HCT116 (cell line): ENCODE measurements at regions not wholly inside any gene's neighbourhood (a gene's known extent, or its start where the extent isn't known, plus 50 kb on each side); places are given as distances from the start of the nearest gene placed in this dataset.

Experiments
- ATAC-seq: fragments of 200-7000 bp; cut with Tn5 transposase; 2 replicates; pipeline ENCODE4 v1.9.1; 2020; ENCODE audit warnings: mild to moderate bottlenecking, moderate library complexity
- BruUV-seq: library from RNA; stranded (reverse); fragments of 400-500 nt; replicated peaks from 2 replicates; lab custom pipeline; 2021; lab: Mats Ljungman, UMichigan
- CTCF ChIA-PET: fragments of 300-600 bp; sonication (Branson Sonifier 250); formaldehyde crosslinking; loops from one replicate; lab custom pipeline; 2021; ENCODE audit warnings: antibody characterized with exemption; lab: Charles Lee
- POLR2A ChIA-PET: fragments of 300-600, 350-600 bp; sonication (Branson Sonifier 250); formaldehyde crosslinking; loops from one replicate; lab custom pipeline; 2021; ENCODE audit warnings: antibody characterized with exemption; lab: Charles Lee
- RAD21 ChIA-PET, 2 experiments: fragments of 300-600 bp; sonication (Branson Sonifier 250); formaldehyde crosslinking; loops; one replicate each; lab custom pipeline; 2023; ENCODE audit warnings: low total read pairs in 2 of 2; ENCODE audit not compliant: uncharacterized antibody in 2 of 2, unreplicated experiment in 2 of 2, low non-redundant PET in 1 of 2; lab: Charles Lee
- DNase-seq: peaks from one replicate; pipeline ENCODE4 v3.0.0-alpha.2; 2010; ENCODE audit warnings: low read depth, low spot score
- H2AFZ ChIP-seq: fragments of 200-600 bp; shearing (Covaris generic), sonication (generic); 2 replicates; pipeline ENCODE4 v1.6.1; 2017; ENCODE audit warnings: low read depth, mixed run types, mixed read lengths, antibody characterized with exemption, low read length; ENCODE audit not compliant: poor library complexity, severe bottlenecking
- H3K27ac ChIP-seq: 2 replicates; pipeline ENCODE4 v1.5.1; 2012; ENCODE audit warnings: low read depth, low read length
- H3K27me3 ChIP-seq: fragments of 200-600 bp; sonication (generic); 2 replicates; pipeline ENCODE4 v1.6.1; 2016; ENCODE audit warnings: mixed run types, low read length, mixed read lengths; ENCODE audit not compliant: insufficient read depth
- H3K36me3 ChIP-seq, 2 experiments: fragments of 200-500 bp in 1 of 2; fragments of 200-600 bp in 1 of 2; sonication (Bioruptor generic) in 1 of 2; sonication (generic) in 1 of 2; 2 replicates each; pipeline versions ENCODE4 v1.5.1 to v1.6.1; 2014 to 2016; ENCODE audit warnings: low read length in 2 of 2, inconsistent platforms in 1 of 2, mixed read lengths in 1 of 2, mixed run types in 1 of 2; ENCODE audit not compliant: insufficient read depth in 2 of 2, control insufficient read depth in 1 of 2
- H3K4me1 ChIP-seq, 2 experiments: fragments of 200-600 bp in 1 of 2; sonication (generic) in 1 of 2; 2 replicates each; pipeline versions ENCODE4 v1.5.1 to v1.6.1; 2012 to 2017; ENCODE audit warnings: low read length in 2 of 2, inconsistent platforms in 1 of 2, mild to moderate bottlenecking in 1 of 2, mixed read lengths in 1 of 2, mixed run types in 1 of 2, moderate library complexity in 1 of 2; ENCODE audit not compliant: insufficient read depth in 2 of 2, control insufficient read depth in 1 of 2
- H3K4me2 ChIP-seq: fragments of 200-600 bp; sonication (generic); 2 replicates; pipeline ENCODE4 v1.6.1; 2017; ENCODE audit warnings: mixed run types, low read length, mixed read lengths
- H3K4me3 ChIP-seq, 2 experiments: fragments of 200-600 bp in 1 of 2; sonication (generic) in 1 of 2; replicated peaks in 1 of 2; 2 replicates each; pipeline ENCODE4 v1.5.1; 2011 to 2016; ENCODE audit warnings: low read length in 2 of 2, control low read depth in 1 of 2, low read depth in 1 of 2, mild to moderate bottlenecking in 1 of 2, mixed read lengths in 1 of 2, mixed run types in 1 of 2
- H3K79me2 ChIP-seq: fragments of 200-600 bp; sonication (generic); 2 replicates; pipeline ENCODE4 v1.6.1; 2017; ENCODE audit warnings: mild to moderate bottlenecking, mixed run types, low read length, moderate library complexity, mixed read lengths; ENCODE audit not compliant: insufficient read depth
- H3K9ac ChIP-seq: fragments of 200-600 bp; sonication (generic); 2 replicates; pipeline ENCODE4 v1.6.1; 2016; ENCODE audit warnings: low read length, mixed read lengths
- H3K9me2 ChIP-seq: fragments of 200-600 bp; sonication (generic), shearing (Covaris generic); 2 replicates; pipeline ENCODE4 v1.6.1; 2017; ENCODE audit warnings: mixed run types, mild to moderate bottlenecking, moderate library complexity; ENCODE audit not compliant: insufficient read depth
- H3K9me3 ChIP-seq, 2 experiments: fragments of 200-500 bp in 1 of 2; fragments of 200-600 bp in 1 of 2; sonication (Bioruptor generic) in 1 of 2; sonication (generic) in 1 of 2; 2 replicates each; pipeline ENCODE4 v1.6.1; 2014 to 2017; ENCODE audit warnings: low read length in 2 of 2, mixed read lengths in 2 of 2, inconsistent platforms in 1 of 2, low read depth in 1 of 2, mild to moderate bottlenecking in 1 of 2, mixed run types in 1 of 2, moderate library complexity in 1 of 2; ENCODE audit not compliant: control insufficient read depth in 1 of 2, insufficient read depth in 1 of 2
- H4K20me1 ChIP-seq: fragments of 200-600 bp; sonication (generic), shearing (Covaris generic); 2 replicates; pipeline ENCODE4 v1.6.1; 2017; ENCODE audit warnings: mixed run types, mild to moderate bottlenecking, moderate library complexity; ENCODE audit not compliant: insufficient read depth
- CEBPB ChIP-seq: IDR thresholded peaks from 2 replicates; pipeline ENCODE4 v1.6.1; 2012; ENCODE audit warnings: low read depth
- EGR1 ChIP-seq: IDR thresholded peaks from 2 replicates; pipeline ENCODE4 v1.6.1; 2012; ENCODE audit warnings: low read depth
- FOSL1 ChIP-seq: IDR thresholded peaks from 2 replicates; pipeline ENCODE4 v1.6.1; 2012; ENCODE audit warnings: low read depth
- JUND ChIP-seq: IDR thresholded peaks from 2 replicates; pipeline ENCODE4 v1.6.1; 2012
- POLR2A ChIP-seq: IDR thresholded peaks from 2 replicates; pipeline ENCODE4 v1.7.0; 2011; ENCODE audit warnings: borderline replicate concordance; ENCODE audit not compliant: insufficient read depth, insufficient read length; ENCODE audit errors: extremely low read depth
- POLR2AphosphoS5 ChIP-seq: IDR thresholded peaks from 2 replicates; pipeline ENCODE4 v1.6.1; 2011; ENCODE audit warnings: mild to moderate bottlenecking, low read depth, low read length, moderate library complexity
- RAD21 ChIP-seq: IDR thresholded peaks from 2 replicates; pipeline ENCODE4 v1.6.1; 2012; ENCODE audit warnings: low read depth, mild to moderate bottlenecking
- SIN3A ChIP-seq: IDR thresholded peaks from 2 replicates; pipeline ENCODE4 v1.6.1; 2012; ENCODE audit warnings: low read depth
- SRF ChIP-seq: IDR thresholded peaks from 2 replicates; pipeline ENCODE4 v1.6.1; 2012; ENCODE audit warnings: low read depth
- ZFX ChIP-seq: fragments of 450-650 bp; IDR thresholded peaks from 2 replicates; pipeline ENCODE4 v1.6.1; 2017
- intact Hi-C: fragments of 100-400 bp; cut with micrococcal nuclease; formaldehyde crosslinking; loops from 2 replicates; pipeline ENCODE4 v1.10.0; 2022
- TF ChIP-seq, protein P1 (sequence below): IDR thresholded peaks from 2 replicates; pipeline ENCODE4 v1.6.1; 2011; ENCODE audit warnings: mild to moderate bottlenecking, low read length, moderate library complexity; ENCODE audit not compliant: insufficient replicate concordance; ENCODE audit errors: extremely low read depth
- TF ChIP-seq, protein P2 (sequence below): IDR thresholded peaks from 2 replicates; pipeline ENCODE4 v1.6.1; 2012
- TF ChIP-seq, protein P3 (sequence below), 3 experiments: fragments of 200-600 bp in 1 of 3; sonication (generic) in 1 of 3; IDR thresholded peaks in 2 of 3; conservative IDR thresholded peaks in 1 of 3; 2 replicates each; pipeline ENCODE4 v1.5.1; 2012 to 2017; ENCODE audit warnings: low read depth in 2 of 3, low read length in 2 of 3, antibody characterized with exemption in 1 of 3, borderline replicate concordance in 1 of 3, control low read depth in 1 of 3, mild to moderate bottlenecking in 1 of 3, mixed read lengths in 1 of 3, mixed run types in 1 of 3, moderate library complexity in 1 of 3; ENCODE audit not compliant: insufficient read depth in 1 of 3

DNA sequence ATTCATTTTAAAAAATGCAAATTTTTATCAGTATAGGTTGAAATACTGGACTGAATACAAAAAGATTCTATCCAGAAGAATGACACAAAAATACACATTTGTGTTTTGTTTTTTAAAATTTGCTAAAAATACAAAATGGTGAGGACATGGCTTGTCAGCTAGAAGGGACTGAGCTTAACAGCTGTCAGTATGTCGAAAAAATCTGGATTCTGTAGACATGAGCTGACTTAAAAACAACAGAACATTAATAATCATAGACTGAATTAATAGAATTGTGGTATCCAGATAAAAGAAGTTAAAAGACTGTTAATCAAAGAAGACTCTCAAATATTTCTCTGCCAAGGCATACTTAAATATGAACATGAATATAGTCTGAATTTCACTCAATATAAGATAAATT, 244.9 kb upstream of the CBLB start:
- ChIA-PET POLR2A (no interaction called here), CTCF (no interaction called here)

More for the DNA sequence above, 244.9 kb upstream of the CBLB start:
- TF ChIP-seq, protein P1, sequence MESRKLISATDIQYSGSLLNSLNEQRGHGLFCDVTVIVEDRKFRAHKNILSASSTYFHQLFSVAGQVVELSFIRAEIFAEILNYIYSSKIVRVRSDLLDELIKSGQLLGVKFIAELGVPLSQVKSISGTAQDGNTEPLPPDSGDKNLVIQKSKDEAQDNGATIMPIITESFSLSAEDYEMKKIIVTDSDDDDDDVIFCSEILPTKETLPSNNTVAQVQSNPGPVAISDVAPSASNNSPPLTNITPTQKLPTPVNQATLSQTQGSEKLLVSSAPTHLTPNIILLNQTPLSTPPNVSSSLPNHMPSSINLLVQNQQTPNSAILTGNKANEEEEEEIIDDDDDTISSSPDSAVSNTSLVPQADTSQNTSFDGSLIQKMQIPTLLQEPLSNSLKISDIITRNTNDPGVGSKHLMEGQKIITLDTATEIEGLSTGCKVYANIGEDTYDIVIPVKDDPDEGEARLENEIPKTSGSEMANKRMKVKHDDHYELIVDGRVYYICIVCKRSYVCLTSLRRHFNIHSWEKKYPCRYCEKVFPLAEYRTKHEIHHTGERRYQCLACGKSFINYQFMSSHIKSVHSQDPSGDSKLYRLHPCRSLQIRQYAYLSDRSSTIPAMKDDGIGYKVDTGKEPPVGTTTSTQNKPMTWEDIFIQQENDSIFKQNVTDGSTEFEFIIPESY, result no peak
- TF ChIP-seq POLR2AphosphoS5, result no peak
- no peak for TF ChIP-seq JUND
- TF ChIP-seq RAD21, result no peak
- no peak for TF ChIP-seq POLR2A
- TF ChIP-seq FOSL1, result no peak
- TF ChIP-seq CEBPB, result no peak
- TF ChIP-seq, protein P2, sequence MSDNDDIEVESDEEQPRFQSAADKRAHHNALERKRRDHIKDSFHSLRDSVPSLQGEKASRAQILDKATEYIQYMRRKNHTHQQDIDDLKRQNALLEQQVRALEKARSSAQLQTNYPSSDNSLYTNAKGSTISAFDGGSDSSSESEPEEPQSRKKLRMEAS, result no peak
- no peak for TF ChIP-seq ZFX
- no peak for TF ChIP-seq SIN3A
- no peak for TF ChIP-seq EGR1
- TF ChIP-seq, protein P3, sequence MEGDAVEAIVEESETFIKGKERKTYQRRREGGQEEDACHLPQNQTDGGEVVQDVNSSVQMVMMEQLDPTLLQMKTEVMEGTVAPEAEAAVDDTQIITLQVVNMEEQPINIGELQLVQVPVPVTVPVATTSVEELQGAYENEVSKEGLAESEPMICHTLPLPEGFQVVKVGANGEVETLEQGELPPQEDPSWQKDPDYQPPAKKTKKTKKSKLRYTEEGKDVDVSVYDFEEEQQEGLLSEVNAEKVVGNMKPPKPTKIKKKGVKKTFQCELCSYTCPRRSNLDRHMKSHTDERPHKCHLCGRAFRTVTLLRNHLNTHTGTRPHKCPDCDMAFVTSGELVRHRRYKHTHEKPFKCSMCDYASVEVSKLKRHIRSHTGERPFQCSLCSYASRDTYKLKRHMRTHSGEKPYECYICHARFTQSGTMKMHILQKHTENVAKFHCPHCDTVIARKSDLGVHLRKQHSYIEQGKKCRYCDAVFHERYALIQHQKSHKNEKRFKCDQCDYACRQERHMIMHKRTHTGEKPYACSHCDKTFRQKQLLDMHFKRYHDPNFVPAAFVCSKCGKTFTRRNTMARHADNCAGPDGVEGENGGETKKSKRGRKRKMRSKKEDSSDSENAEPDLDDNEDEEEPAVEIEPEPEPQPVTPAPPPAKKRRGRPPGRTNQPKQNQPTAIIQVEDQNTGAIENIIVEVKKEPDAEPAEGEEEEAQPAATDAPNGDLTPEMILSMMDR (IDR thresholded peaks at IDR 0.05 in 2 of 3, conservative IDR thresholded peaks at IDR 0.05 in 1 of 3; ENCODE audit: borderline replicate concordance in 1 of 3, insufficient read depth in 1 of 3, low read depth in 2 of 3, low read length in 2 of 3), result no peak
- TF ChIP-seq SRF, result no peak
- TF ChIP-seq, all 23 proteins: peak for 0
- intact Hi-C loops, result no loop called here
- no peaks in the 10 kb centered on the region for H3K79me2 ChIP-seq
- no peaks in the 10 kb centered on the region for H3K9me3 ChIP-seq
- no peak overlapping the region for H3K4me2 ChIP-seq
- RAD21 ChIA-PET, result no interaction called here
- H3K27ac ChIP-seq, result no peak overlapping the region
- BruUV-seq, result no TSS peak
- H3K4me1 ChIP-seq, result peaks cover 0 to 23% of the 10 kb centered on the region in 2 experiments; a peak in 3 of 4 replicates
- ATAC-seq (no peak), DNase-seq (no peak)
- H2AFZ ChIP-seq, result no peak overlapping the region
- H3K4me3 ChIP-seq, result no peak overlapping the region
- no peaks in the 10 kb centered on the region for H3K36me3 ChIP-seq
- no peaks in the 10 kb centered on the region; the same call in 1 of the 2 replicates for H3K9me2 ChIP-seq
- H4K20me1 ChIP-seq, result no peaks in the 10 kb centered on the region
- no peaks in the 10 kb centered on the region for H3K27me3 ChIP-seq
- H3K9ac ChIP-seq, result no peak overlapping the region
